SU-DHL-6 (cell line): ENCODE measurements at regions not wholly inside any gene's neighbourhood (a gene's known extent, or its start where the extent isn't known, plus 50 kb on each side); places are given as distances from the start of the nearest gene placed in this dataset.

Source experiments
- H2AFZ ChIP-seq: fragments of 200-600 bp; sonication (generic); 2 replicates; pipeline ENCODE4 v1.6.1; 2014; ENCODE audit warnings: low read depth, mild to moderate bottlenecking, moderate library complexity, mixed read lengths, antibody characterized with exemption, low read length; ENCODE audit not compliant: severe bottlenecking
- H3F3A ChIP-seq: fragments of 200-600 bp; shearing (Covaris generic); 2 replicates; pipeline ENCODE4 v1.6.0; 2016; ENCODE audit warnings: antibody characterized with exemption, mild to moderate bottlenecking; ENCODE audit not compliant: insufficient read depth
- H3K27ac ChIP-seq: fragments of 200-600 bp; sonication (generic); 2 replicates; pipeline ENCODE4 v1.5.1; 2016; ENCODE audit warnings: low read depth, mild to moderate bottlenecking, low read length, moderate library complexity, mixed read lengths
- H3K27me3 ChIP-seq: fragments of 200-600 bp; sonication (generic), shearing (Covaris generic); 2 replicates; pipeline ENCODE4 v1.6.0; 2014; ENCODE audit warnings: mild to moderate bottlenecking, low read length
- H3K36me3 ChIP-seq: fragments of 200-600 bp; sonication (generic); 2 replicates; pipeline ENCODE4 v1.6.1; 2014; ENCODE audit warnings: mild to moderate bottlenecking, low read length, mixed read lengths
- H3K4me2 ChIP-seq: fragments of 300-600, 200-600 bp; shearing (Covaris generic), sonication (generic); 2 replicates; pipeline ENCODE4 v1.6.0; 2014; ENCODE audit warnings: low read length, low read depth, mild to moderate bottlenecking; ENCODE audit not compliant: poor library complexity, severe bottlenecking
- H3K4me3 ChIP-seq: fragments of 200-600 bp; sonication (generic); 2 replicates; pipeline ENCODE4 v1.5.1; 2014; ENCODE audit warnings: antibody characterized with exemption, low read length, mild to moderate bottlenecking, mixed read lengths; ENCODE audit not compliant: insufficient read depth, poor library complexity, severe bottlenecking
- H3K79me2 ChIP-seq: fragments of 200-600 bp; sonication (generic); 2 replicates; pipeline ENCODE4 v1.6.1; 2014; ENCODE audit warnings: mild to moderate bottlenecking, low read length, moderate library complexity; ENCODE audit not compliant: insufficient read depth
- H3K9ac ChIP-seq: fragments of 200-600 bp; sonication (generic); 2 replicates; pipeline ENCODE4 v1.7.0; 2014; ENCODE audit warnings: mild to moderate bottlenecking, low read length
- H3K9me2 ChIP-seq: fragments of 200-600 bp; sonication (generic); replicated peaks from 2 replicates; pipeline ENCODE4 v1.6.1; 2014; ENCODE audit warnings: low read length; ENCODE audit not compliant: insufficient read depth
- H3K9me3 ChIP-seq: fragments of 200-600 bp; sonication (generic); 2 replicates; pipeline ENCODE4 v1.6.1; 2014; ENCODE audit warnings: low read length, mixed read lengths; ENCODE audit not compliant: insufficient read depth
- H4K20me1 ChIP-seq: fragments of 200-600 bp; sonication (generic); 2 replicates; pipeline ENCODE4 v1.6.1; 2014; ENCODE audit warnings: low read depth, mild to moderate bottlenecking, antibody characterized with exemption, low read length, moderate library complexity, mixed read lengths
- EZH2phosphoT487 ChIP-seq: fragments of 200-600 bp; sonication (generic), shearing (Covaris generic); conservative IDR thresholded peaks from 2 replicates; pipeline ENCODE4 v1.6.1; 2018; ENCODE audit warnings: mild to moderate bottlenecking, antibody characterized with exemption, low read length, moderate library complexity, mixed read lengths
- TF ChIP-seq, protein P1 (sequence below): fragments of 200-600 bp; sonication (generic); IDR thresholded peaks from one replicate; pipeline ENCODE4 v1.5.1; 2017; ENCODE audit warnings: antibody characterized with exemption, mild to moderate bottlenecking, low read length, moderate library complexity; ENCODE audit not compliant: insufficient read depth, poor library complexity, severe bottlenecking

DNA sequence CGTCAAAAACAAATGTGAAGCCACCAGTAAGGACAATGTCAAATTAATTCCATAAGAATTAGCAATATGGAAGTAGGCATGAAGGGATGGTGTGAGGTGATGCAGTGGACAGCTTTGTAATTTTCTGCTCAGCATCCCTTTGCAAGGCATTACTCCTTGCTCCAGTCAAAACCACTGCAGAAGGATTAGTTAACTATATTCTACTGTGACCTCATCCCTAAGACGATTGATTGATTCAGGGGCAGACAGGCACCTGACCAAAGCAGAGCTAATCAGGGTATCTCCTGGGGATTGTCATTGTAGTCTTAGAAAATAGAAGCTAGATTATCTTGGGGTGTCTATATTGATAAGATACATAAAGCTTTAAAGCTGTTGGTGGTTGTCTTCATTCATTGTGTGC, 98.7 kb downstream of the NMUR2 start:
- H3K79me2 ChIP-seq: no peaks in the 10 kb centered on the region
- no peak overlapping the region for H3K9ac ChIP-seq
- no peak overlapping the region for H2AFZ ChIP-seq
- no peak overlapping the region for H3K4me3 ChIP-seq
- H3K27ac ChIP-seq: no peak overlapping the region
- H3F3A ChIP-seq: no peaks in the 10 kb centered on the region
- H3K36me3 ChIP-seq: no peaks in the 10 kb centered on the region
- no peaks in the 10 kb centered on the region for H3K27me3 ChIP-seq
- no peaks in the 10 kb centered on the region for H4K20me1 ChIP-seq
- no peaks in the 10 kb centered on the region for H3K9me2 ChIP-seq
- H3K4me2 ChIP-seq: no peak overlapping the region
- TF ChIP-seq, protein P1, sequence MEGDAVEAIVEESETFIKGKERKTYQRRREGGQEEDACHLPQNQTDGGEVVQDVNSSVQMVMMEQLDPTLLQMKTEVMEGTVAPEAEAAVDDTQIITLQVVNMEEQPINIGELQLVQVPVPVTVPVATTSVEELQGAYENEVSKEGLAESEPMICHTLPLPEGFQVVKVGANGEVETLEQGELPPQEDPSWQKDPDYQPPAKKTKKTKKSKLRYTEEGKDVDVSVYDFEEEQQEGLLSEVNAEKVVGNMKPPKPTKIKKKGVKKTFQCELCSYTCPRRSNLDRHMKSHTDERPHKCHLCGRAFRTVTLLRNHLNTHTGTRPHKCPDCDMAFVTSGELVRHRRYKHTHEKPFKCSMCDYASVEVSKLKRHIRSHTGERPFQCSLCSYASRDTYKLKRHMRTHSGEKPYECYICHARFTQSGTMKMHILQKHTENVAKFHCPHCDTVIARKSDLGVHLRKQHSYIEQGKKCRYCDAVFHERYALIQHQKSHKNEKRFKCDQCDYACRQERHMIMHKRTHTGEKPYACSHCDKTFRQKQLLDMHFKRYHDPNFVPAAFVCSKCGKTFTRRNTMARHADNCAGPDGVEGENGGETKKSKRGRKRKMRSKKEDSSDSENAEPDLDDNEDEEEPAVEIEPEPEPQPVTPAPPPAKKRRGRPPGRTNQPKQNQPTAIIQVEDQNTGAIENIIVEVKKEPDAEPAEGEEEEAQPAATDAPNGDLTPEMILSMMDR: no peak
- no peak for TF ChIP-seq EZH2phosphoT487
- H3K9me3 ChIP-seq: no peaks in the 10 kb centered on the region

DNA sequence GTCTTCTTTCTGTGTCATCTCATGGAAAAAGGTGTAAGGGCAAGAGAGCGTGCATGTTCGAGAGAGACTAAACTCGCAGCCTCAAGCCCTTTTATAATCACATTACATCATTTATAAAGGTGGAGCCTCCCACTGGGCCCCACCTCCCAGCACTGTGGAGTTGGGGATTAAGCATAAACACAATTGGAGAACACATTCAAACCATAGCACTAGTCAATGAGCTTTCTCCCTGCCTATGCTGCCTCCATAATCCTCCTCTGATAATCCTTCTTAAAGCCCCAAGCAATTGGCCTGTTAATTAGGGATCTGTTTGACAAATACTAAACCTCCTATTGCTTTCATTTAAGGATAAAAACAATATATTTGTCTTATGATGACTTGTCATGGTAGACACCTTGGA, 99.6 kb downstream of the NMUR2 start:
- Histone ChIP-seq H2AFZ (no peak overlapping the region), H3K27ac (no peak overlapping the region), H4K20me1 (no peaks in the 10 kb centered on the region), H3K36me3 (no peaks in the 10 kb centered on the region), H3K9ac (no peak overlapping the region), H3K79me2 (no peaks in the 10 kb centered on the region), H3K27me3 (no peaks in the 10 kb centered on the region), H3K9me3 (no peaks in the 10 kb centered on the region), H3K4me2 (no peak overlapping the region), H3F3A (no peaks in the 10 kb centered on the region), H3K9me2 (no peaks in the 10 kb centered on the region), H3K4me3 (no peak overlapping the region)
- no peak for TF ChIP-seq EZH2phosphoT487

DNA sequence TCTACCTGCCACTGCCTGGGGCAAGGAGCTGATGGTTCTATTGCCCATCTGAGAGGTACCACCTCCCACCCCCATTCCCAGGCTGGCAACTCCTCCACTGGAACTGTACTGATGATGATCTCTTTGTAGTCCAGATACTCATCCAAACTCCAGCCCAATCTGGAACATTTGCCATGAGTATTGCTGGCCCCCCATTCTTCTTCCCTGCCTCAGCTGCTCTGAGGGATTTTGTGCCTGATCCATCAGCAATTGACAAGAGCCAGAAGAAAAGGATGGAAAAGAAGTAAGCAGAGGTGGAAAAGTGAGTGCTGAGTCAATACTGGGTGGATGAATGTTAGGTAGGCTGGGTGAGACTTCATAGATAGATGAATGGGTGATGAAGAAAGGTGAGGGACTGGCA, 101.2 kb downstream of the NMUR2 start:
- no peak for TF ChIP-seq EZH2phosphoT487
- TF ChIP-seq, protein P1: no peak
- H3K27ac ChIP-seq: no peak overlapping the region
- no peak overlapping the region for H3K9ac ChIP-seq
- H3K4me2 ChIP-seq: no peak overlapping the region
- H3F3A ChIP-seq: no peaks in the 10 kb centered on the region
- H3K27me3 ChIP-seq: no peaks in the 10 kb centered on the region
- no peaks in the 10 kb centered on the region for H3K36me3 ChIP-seq
- H3K9me3 ChIP-seq: no peaks in the 10 kb centered on the region
- no peaks in the 10 kb centered on the region for H4K20me1 ChIP-seq
- H3K9me2 ChIP-seq: no peaks in the 10 kb centered on the region
- no peak overlapping the region for H2AFZ ChIP-seq
- H3K4me3 ChIP-seq: no peak overlapping the region
- H3K79me2 ChIP-seq: no peaks in the 10 kb centered on the region

DNA sequence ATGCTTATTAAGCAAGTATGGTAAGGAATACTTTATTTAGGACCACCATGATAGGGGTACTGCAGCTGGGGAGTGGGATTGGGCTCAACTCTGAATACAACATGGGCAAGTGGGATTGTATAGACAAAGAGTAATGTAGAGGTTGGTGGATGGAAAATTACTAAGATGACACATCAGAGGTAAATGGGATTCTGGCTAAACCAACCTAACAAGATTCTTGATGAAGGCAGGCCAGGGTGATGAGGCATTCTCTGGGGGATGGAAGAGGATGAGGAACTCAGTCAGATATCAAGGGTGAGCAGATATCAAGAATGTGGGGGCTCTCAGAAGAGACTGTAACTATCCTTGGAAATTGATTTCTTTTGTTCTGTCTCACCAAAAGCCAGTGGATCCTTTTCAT, 107.2 kb downstream of the NMUR2 start:
- Histone ChIP-seq H3K4me3 (no peak overlapping the region), H3K4me2 (no peak overlapping the region), H4K20me1 (no peaks in the 10 kb centered on the region), H3K36me3 (no peaks in the 10 kb centered on the region), H2AFZ (no peak overlapping the region), H3F3A (no peaks in the 10 kb centered on the region), H3K9me3 (no peaks in the 10 kb centered on the region), H3K9me2 (no peaks in the 10 kb centered on the region), H3K27me3 (no peaks in the 10 kb centered on the region), H3K9ac (no peak overlapping the region), H3K27ac (no peak overlapping the region), H3K79me2 (no peaks in the 10 kb centered on the region)
- no peak for TF ChIP-seq EZH2phosphoT487
- TF ChIP-seq, protein P1: no peak
